ENCODE measurements at regions not wholly inside any gene's neighbourhood (a gene's known extent, or its start where the extent isn't known, plus 50 kb on each side); places are given as distances from the start of the nearest gene placed in this dataset.

- intact Hi-C loops (cut with micrococcal nuclease), result no loop called here
Measured at GRCh38 chr21:18191139-18191538, 53.5 kb upstream of the CHODL start.

- intact Hi-C loops (cut with micrococcal nuclease), result no loop called here
Measured at GRCh38 chr21:18178509-18178908, 66.1 kb upstream of the CHODL start.

GRCh38 chr21:18174370-18174769 is 70.3 kb upstream of the CHODL start:
- intact Hi-C loops (cut with micrococcal nuclease), result no loop called here

GRCh38 chr21:18170829-18171228 is 73.8 kb upstream of the CHODL start:
- intact Hi-C loops (cut with micrococcal nuclease), result no loop called here

- intact Hi-C loops (cut with micrococcal nuclease), result no loop called here
Measured at GRCh38 chr21:18170221-18170620, 74.4 kb upstream of the CHODL start.

GRCh38 chr21:18168108-18168507 is 76.5 kb upstream of the CHODL start:
- intact Hi-C loops (cut with micrococcal nuclease), result no loop called here

- intact Hi-C loops (cut with micrococcal nuclease), result no loop called here
Measured at GRCh38 chr21:18164933-18165332, 79.7 kb upstream of the CHODL start.

- intact Hi-C loops (cut with micrococcal nuclease), result no loop called here
Measured at GRCh38 chr21:18164483-18164882, 80.2 kb upstream of the CHODL start.

- intact Hi-C loops (cut with micrococcal nuclease), result no loop called here
Measured at GRCh38 chr21:18163956-18164355, 80.7 kb upstream of the CHODL start.

GRCh38 chr21:18161841-18162240 is 82.8 kb upstream of the CHODL start:
- intact Hi-C loops (cut with micrococcal nuclease), result no loop called here

- intact Hi-C loops (cut with micrococcal nuclease), result no loop called here
Measured at GRCh38 chr21:18157406-18157805, 87.2 kb upstream of the CHODL start.

GRCh38 chr21:18155508-18156193 is 89.0 kb upstream of the CHODL start:
- intact Hi-C loops (cut with micrococcal nuclease), result no loop called here

GRCh38 chr21:18153063-18153462 is 91.6 kb upstream of the CHODL start:
- intact Hi-C loops (cut with micrococcal nuclease), result no loop called here

- intact Hi-C loops (cut with micrococcal nuclease), result no loop called here
Measured at GRCh38 chr21:18152371-18152770, 92.3 kb upstream of the CHODL start.

- intact Hi-C loops (cut with micrococcal nuclease), result no loop called here
Measured at GRCh38 chr21:18151046-18151445, 93.6 kb upstream of the CHODL start.

GRCh38 chr21:18148401-18148800 is 96.2 kb upstream of the CHODL start:
- intact Hi-C loops (cut with micrococcal nuclease), result no loop called here

GRCh38 chr21:18147678-18148077 is 97.0 kb upstream of the CHODL start:
- intact Hi-C loops (cut with micrococcal nuclease), result no loop called here

GRCh38 chr21:18146820-18147219 is 97.8 kb upstream of the CHODL start:
- intact Hi-C loops (cut with micrococcal nuclease), result no loop called here

GRCh38 chr21:18144339-18144738 is 100.3 kb upstream of the CHODL start:
- intact Hi-C loops (cut with micrococcal nuclease), result no loop called here

- intact Hi-C loops (cut with micrococcal nuclease), result no loop called here
Measured at GRCh38 chr21:18142655-18143054, 102.0 kb upstream of the CHODL start.

- intact Hi-C loops (cut with micrococcal nuclease), result no loop called here
Measured at GRCh38 chr21:18138507-18138906, 106.1 kb upstream of the CHODL start.

- intact Hi-C loops (cut with micrococcal nuclease), result no loop called here
Measured at GRCh38 chr21:18129526-18129925, 115.1 kb upstream of the CHODL start.

GRCh38 chr21:18118566-18118965 is 126.1 kb upstream of the CHODL start:
- intact Hi-C loops (cut with micrococcal nuclease), result no loop called here

- intact Hi-C loops (cut with micrococcal nuclease), result no loop called here
Measured at GRCh38 chr21:18117176-18117575, 127.5 kb upstream of the CHODL start.
